WTC11 (cell line): ENCODE measurements at regions not wholly inside any gene's neighbourhood (a gene's known extent, or its start where the extent isn't known, plus 50 kb on each side); places are given as distances from the start of the nearest gene placed in this dataset.
"Not testable (repeated sequence)": the region's sequence is repeated elsewhere in the genome, so short reads cannot be mapped to it uniquely, and the experiment has no call there.

ENCODE experiments used
- CREM ChIP-seq: sonication (generic); formaldehyde crosslinking; IDR thresholded peaks from 2 replicates; pipeline ENCODE4 v1.8.1; 2022; ENCODE audit warnings: mild to moderate bottlenecking, missing genetic modification reagents, moderate library complexity
- CTCF ChIP-seq: fragments of 200-600 bp; IDR thresholded peaks from 2 replicates; pipeline ENCODE4 v1.8.0; 2022; ENCODE audit warnings: antibody characterized with exemption
- ELF4 ChIP-seq: sonication (generic); formaldehyde crosslinking; IDR thresholded peaks from 2 replicates; pipeline ENCODE4 v1.8.1; 2022; ENCODE audit warnings: low read depth, mild to moderate bottlenecking, moderate library complexity, missing genetic modification reagents
- JAZF1 ChIP-seq: fragments of 250-450 bp; sonication (Bioruptor Pico); IDR thresholded peaks from 2 replicates; pipeline ENCODE4 v1.9.0; 2021; ENCODE audit warnings: moderate library complexity, mild to moderate bottlenecking, inconsistent platforms
- MXD4 ChIP-seq: fragments of 250-450 bp; sonication (Bioruptor Pico); IDR thresholded peaks from 2 replicates; pipeline ENCODE4 v1.8.0; 2021; ENCODE audit warnings: mild to moderate bottlenecking, moderate library complexity, borderline replicate concordance
- NR1H2 ChIP-seq: sonication (generic); formaldehyde crosslinking; IDR thresholded peaks from 2 replicates; pipeline ENCODE4 v1.9.0; 2021; ENCODE audit warnings: mild to moderate bottlenecking, moderate library complexity, missing genetic modification reagents
- NR3C1 ChIP-seq: sonication (generic); formaldehyde crosslinking; conservative IDR thresholded peaks from 2 replicates; pipeline ENCODE4 v1.8.1; 2023; ENCODE audit warnings: low read depth, mild to moderate bottlenecking, missing genetic modification reagents
- SOX15 ChIP-seq: fragments of 250-450 bp; sonication (Bioruptor Pico); IDR thresholded peaks from 2 replicates; pipeline ENCODE4 v1.9.0; 2021; ENCODE audit warnings: mild to moderate bottlenecking
- SP1 ChIP-seq: sonication (generic); formaldehyde crosslinking; conservative IDR thresholded peaks from 2 replicates; pipeline ENCODE4 v1.8.1; 2022; ENCODE audit warnings: missing genetic modification reagents
- USF2 ChIP-seq: sonication (generic); formaldehyde crosslinking; IDR thresholded peaks from 2 replicates; pipeline ENCODE4 v1.8.1; 2023; ENCODE audit warnings: mild to moderate bottlenecking, missing genetic modification reagents, moderate library complexity
- ZNF138 ChIP-seq: sonication (generic); formaldehyde crosslinking; conservative IDR thresholded peaks from 2 replicates; pipeline ENCODE4 v1.8.1; 2022; ENCODE audit warnings: mild to moderate bottlenecking, moderate library complexity, missing genetic modification reagents
- TF ChIP-seq, protein P1 (sequence below): sonication (generic); formaldehyde crosslinking; IDR thresholded peaks from 2 replicates; pipeline ENCODE4 v1.8.1; 2023; ENCODE audit warnings: mild to moderate bottlenecking, missing genetic modification reagents
- TF ChIP-seq, protein P2 (sequence below): fragments of 250-450 bp; sonication (Bioruptor Pico); IDR thresholded peaks from 2 replicates; pipeline ENCODE4 v1.9.0; 2021; ENCODE audit warnings: moderate library complexity, mild to moderate bottlenecking, inconsistent platforms, borderline replicate concordance
- TF ChIP-seq, protein P3 (sequence below): fragments of 250-450 bp; sonication (Bioruptor Pico); conservative IDR thresholded peaks from 2 replicates; pipeline ENCODE4 v1.9.0; 2021; ENCODE audit warnings: mild to moderate bottlenecking

DNA sequence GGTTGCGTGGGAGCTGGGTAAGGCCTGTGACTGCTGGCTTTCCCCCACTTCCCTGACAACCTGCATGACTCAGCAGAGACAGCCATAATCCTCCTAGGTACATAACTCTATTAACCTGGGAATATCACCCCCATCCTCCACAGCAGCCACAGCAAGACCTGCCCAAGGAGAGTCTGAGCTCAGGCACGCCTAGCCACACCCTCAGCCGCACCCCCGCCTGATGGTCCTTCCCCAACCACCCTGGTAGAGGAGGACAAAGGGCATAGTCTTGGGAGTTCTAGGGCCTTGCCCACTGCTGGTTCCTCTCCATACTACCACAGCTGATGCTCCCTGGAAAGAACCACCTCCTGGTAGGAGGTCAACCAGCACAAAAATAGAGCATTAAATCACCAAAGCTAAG is 965.4 kb downstream of the TSN start:
- TF ChIP-seq NR3C1; SP1 (CRISPR knock-in tag); ELF4 (CRISPR knock-in tag); USF2 (CRISPR knock-in tag); CREM (CRISPR knock-in tag); SOX15 (CRISPR knock-in tag); JAZF1 (CRISPR knock-in tag); CTCF; NR1H2 (CRISPR knock-in tag); ZNF138 (CRISPR knock-in tag); MXD4 (CRISPR knock-in tag): not testable (repeated sequence)
- TF ChIP-seq, protein P1, sequence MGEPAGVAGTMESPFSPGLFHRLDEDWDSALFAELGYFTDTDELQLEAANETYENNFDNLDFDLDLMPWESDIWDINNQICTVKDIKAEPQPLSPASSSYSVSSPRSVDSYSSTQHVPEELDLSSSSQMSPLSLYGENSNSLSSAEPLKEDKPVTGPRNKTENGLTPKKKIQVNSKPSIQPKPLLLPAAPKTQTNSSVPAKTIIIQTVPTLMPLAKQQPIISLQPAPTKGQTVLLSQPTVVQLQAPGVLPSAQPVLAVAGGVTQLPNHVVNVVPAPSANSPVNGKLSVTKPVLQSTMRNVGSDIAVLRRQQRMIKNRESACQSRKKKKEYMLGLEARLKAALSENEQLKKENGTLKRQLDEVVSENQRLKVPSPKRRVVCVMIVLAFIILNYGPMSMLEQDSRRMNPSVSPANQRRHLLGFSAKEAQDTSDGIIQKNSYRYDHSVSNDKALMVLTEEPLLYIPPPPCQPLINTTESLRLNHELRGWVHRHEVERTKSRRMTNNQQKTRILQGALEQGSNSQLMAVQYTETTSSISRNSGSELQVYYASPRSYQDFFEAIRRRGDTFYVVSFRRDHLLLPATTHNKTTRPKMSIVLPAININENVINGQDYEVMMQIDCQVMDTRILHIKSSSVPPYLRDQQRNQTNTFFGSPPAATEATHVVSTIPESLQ (CRISPR knock-in tag) = not testable (repeated sequence)
- TF ChIP-seq, protein P2, sequence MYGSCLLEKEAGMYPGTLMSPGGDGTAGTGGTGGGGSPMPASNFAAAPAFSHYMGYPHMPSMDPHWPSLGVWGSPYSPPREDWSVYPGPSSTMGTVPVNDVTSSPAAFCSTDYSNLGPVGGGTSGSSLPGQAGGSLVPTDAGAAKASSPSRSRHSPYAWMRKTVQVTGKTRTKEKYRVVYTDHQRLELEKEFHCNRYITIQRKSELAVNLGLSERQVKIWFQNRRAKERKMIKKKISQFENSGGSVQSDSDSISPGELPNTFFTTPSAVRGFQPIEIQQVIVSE (CRISPR knock-in tag) = not testable (repeated sequence)
- TF ChIP-seq, protein P3, sequence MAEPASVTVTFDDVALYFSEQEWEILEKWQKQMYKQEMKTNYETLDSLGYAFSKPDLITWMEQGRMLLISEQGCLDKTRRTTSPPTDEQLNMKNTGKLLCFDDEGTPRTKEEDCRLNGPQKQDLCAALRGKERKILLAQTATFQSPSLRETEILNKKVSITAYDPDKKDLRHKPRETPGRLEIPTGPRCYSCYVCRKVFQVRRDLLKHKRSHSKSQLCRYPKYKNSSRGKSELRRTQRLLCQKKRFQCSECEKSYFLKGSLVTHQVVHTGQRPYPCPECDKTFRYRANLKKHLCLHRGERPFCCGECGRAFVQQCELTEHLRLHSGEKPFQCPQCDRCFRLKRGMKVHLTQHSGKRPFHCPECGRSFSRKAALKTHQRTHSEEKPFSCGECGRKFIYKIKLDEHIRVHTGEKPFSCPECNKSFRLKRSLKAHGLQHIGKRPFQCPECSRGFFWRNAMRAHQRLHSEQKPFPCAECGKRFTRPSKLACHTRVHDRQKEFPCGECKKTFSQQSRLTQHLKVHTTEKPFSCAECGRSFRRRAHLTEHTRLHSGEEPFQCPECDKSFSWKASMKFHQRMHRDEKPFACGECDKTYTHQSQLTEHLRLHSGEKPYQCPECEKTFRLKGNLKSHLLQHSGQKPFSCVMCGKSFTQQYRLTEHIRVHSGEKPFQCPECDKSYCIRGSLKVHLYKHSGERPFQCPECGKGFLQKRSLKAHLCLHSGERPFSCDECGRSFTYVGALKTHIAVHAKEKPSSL (CRISPR knock-in tag) = not testable (repeated sequence)
